ENCODE measurements at regions not wholly inside any gene's neighbourhood (a gene's known extent, or its start where the extent isn't known, plus 50 kb on each side); places are given as distances from the start of the nearest gene placed in this dataset.

DNA sequence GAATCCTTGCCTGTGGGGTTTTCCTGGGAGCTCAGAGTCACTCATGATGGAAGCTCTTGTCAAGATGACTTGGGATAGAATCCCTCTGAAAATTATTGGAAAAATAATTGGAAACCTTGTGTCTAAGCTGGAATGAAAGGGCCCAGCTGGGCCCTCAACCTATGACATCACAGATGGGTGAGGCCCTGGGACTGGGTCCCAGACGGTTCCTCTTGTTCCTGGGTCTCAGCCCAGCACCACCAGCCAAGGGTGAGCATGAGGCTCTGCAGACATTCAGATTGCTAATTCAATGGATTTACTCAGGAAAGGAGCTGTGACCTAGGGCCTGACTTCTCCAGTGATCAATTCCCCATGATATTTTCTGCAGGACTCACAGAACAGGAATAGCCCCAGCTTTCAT is 188.3 kb upstream of the MYT1L start:
- H2AK5ac ChIP-seq (ENCODE audit: low read depth, low read length): no peak overlapping the region
- no peaks in the 10 kb centered on the region for H3K9me3 ChIP-seq (ENCODE audit: insufficient read depth in 2 of 2, low read depth in 1 of 2, low read length in 1 of 2)
- no peaks in the 10 kb centered on the region for H3K79me2 ChIP-seq (ENCODE audit: control insufficient read depth in 1 of 2, insufficient read depth in 2 of 2, low read length in 2 of 2)
- H3K4me3 ChIP-seq (ENCODE audit: extremely low read depth in 1 of 4, insufficient read depth in 2 of 4, low read depth in 3 of 4, low read length in 4 of 4): no peak overlapping the region
- no peak overlapping the region for H2BK12ac ChIP-seq (ENCODE audit: low read depth, low read length)
- H3K27ac ChIP-seq (ENCODE audit: low read depth, low read length): no peak overlapping the region
- no peak overlapping the region for H2BK5ac ChIP-seq (ENCODE audit: low read depth, low read length)
- 85% methylated on average over 1 of the region's 1 CpG; no CpG with 5 or more reads in 1 of the 2 experiments for WGBS, 2 experiments (ENCODE audit: extremely low coverage in 1 of 2, insufficient coverage in 1 of 2, insufficient read length in 1 of 2, insufficient replicate concordance in 2 of 2, low coverage in 1 of 2, low lambda C conversion rate in 2 of 2, missing lambda C conversion rate in 1 of 2)
- no peak overlapping the region for H2AFZ ChIP-seq (ENCODE audit: low read length)
- H3K4ac ChIP-seq (replicated peaks; ENCODE audit: insufficient read length, low read depth, low read length): no peak overlapping the region
- POLR2A ChIA-PET (ENCODE audit: partially characterized antibody): no interaction called here
- no peaks in the 10 kb centered on the region for H3K36me3 ChIP-seq (ENCODE audit: control insufficient read depth in 2 of 4, insufficient read depth in 4 of 4, low read length in 3 of 4)
- H4K8ac ChIP-seq (ENCODE audit: extremely low read depth, insufficient read depth, low read length): no peak overlapping the region
- H3K18ac ChIP-seq (ENCODE audit: extremely low read depth, low read length): no peak overlapping the region
- H4K5ac ChIP-seq (ENCODE audit: insufficient read length, low read depth, low read length): no peak overlapping the region
- no peaks in the 10 kb centered on the region for H3K27me3 ChIP-seq (replicated peaks in 1 of 4; ENCODE audit: control insufficient read depth in 3 of 4, extremely low read depth in 1 of 4, insufficient read depth in 3 of 4, low read length in 3 of 4)
- no peak overlapping the region for H3K9ac ChIP-seq (replicated peaks in 1 of 4; ENCODE audit: extremely low read depth in 1 of 4, low read depth in 3 of 4, low read length in 3 of 4)
- no peak overlapping the region for H2BK120ac ChIP-seq (replicated peaks; ENCODE audit: low read depth, low read length)
- no peak overlapping the region for H3K56ac ChIP-seq (replicated peaks; ENCODE audit: insufficient read length, low read depth, low read length)
- CTCF ChIA-PET (ENCODE audit: partially characterized antibody): interaction anchor here (1.1 kb wide), 1 partner anchor 399 kb away, joined by 3 read pairs; no protein-coding TSS in a partner anchor
- no peak overlapping the region for H3K4me2 ChIP-seq (ENCODE audit: insufficient read depth in 1 of 2, low read depth in 2 of 2, low read length in 2 of 2)
- no peak overlapping the region for H4K91ac ChIP-seq (replicated peaks; ENCODE audit: insufficient read length, low read length)
- H2BK20ac ChIP-seq (ENCODE audit: low read length): no peak overlapping the region
- H3K79me1 ChIP-seq (ENCODE audit: low read depth, low read length): no peaks in the 10 kb centered on the region
- DNase-seq (ENCODE audit: low read depth in 1 of 2, low spot score in 2 of 2) (no peak), FAIRE-seq (no peak)
- H3K4me1 ChIP-seq (replicated peaks in 1 of 4; ENCODE audit: control insufficient read depth in 3 of 4, insufficient read depth in 4 of 4, low read length in 3 of 4): no peaks in the 10 kb centered on the region; a peak in 1 of 7 replicates
- H3K23me2 ChIP-seq (ENCODE audit: low read depth, low read length): peaks cover 8% of the 10 kb centered on the region; the same call in 1 of the 2 replicates
- H3K14ac ChIP-seq (ENCODE audit: insufficient read length): no peak overlapping the region
- no peak overlapping the region for H3K23ac ChIP-seq (ENCODE audit: insufficient read length)
- no peak overlapping the region for H2BK15ac ChIP-seq (ENCODE audit: low read length)
- no peaks in the 10 kb centered on the region for H4K20me1 ChIP-seq (replicated peaks in 1 of 2; ENCODE audit: control insufficient read depth in 1 of 2, insufficient read depth in 2 of 2, low read length in 2 of 2)
- no peak for TF ChIP-seq CTBP2 (IDR thresholded peaks at IDR 0.05; ENCODE audit: borderline replicate concordance, insufficient read depth, insufficient read length, low read length)
- no peak for TF ChIP-seq POLR2A (IDR thresholded peaks at IDR 0.05; ENCODE audit: control extremely low read depth in 1 of 2, low read depth in 2 of 2, low read length in 2 of 2)
- no peak for TF ChIP-seq KDM5A (IDR thresholded peaks at IDR 0.05; ENCODE audit: low read length)
- TF ChIP-seq TCF12 (IDR thresholded peaks at IDR 0.05; ENCODE audit: low read depth, low read length): no peak
- no peak for TF ChIP-seq CEBPB (IDR thresholded peaks at IDR 0.05; ENCODE audit: low read depth, low read length)
- TF ChIP-seq TEAD4 (IDR thresholded peaks at IDR 0.05; ENCODE audit: low read depth, low read length): no peak
- TF ChIP-seq, protein P1, sequence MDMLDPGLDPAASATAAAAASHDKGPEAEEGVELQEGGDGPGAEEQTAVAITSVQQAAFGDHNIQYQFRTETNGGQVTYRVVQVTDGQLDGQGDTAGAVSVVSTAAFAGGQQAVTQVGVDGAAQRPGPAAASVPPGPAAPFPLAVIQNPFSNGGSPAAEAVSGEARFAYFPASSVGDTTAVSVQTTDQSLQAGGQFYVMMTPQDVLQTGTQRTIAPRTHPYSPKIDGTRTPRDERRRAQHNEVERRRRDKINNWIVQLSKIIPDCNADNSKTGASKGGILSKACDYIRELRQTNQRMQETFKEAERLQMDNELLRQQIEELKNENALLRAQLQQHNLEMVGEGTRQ (IDR thresholded peaks at IDR 0.05; ENCODE audit: low read length): no peak
- no peak for TF ChIP-seq PHF8 (conservative IDR thresholded peaks at IDR 0.05; ENCODE audit: low read depth, low read length)
- no peak for TF ChIP-seq RAD21 (IDR thresholded peaks at IDR 0.05 in 1 of 2, conservative IDR thresholded peaks at IDR 0.05 in 1 of 2; ENCODE audit: low read depth in 2 of 2, low read length in 2 of 2)
- no peak for TF ChIP-seq FOSL1 (IDR thresholded peaks at IDR 0.05; ENCODE audit: insufficient read depth, low read depth, low read length)
- no peak for TF ChIP-seq GTF2F1 (IDR thresholded peaks at IDR 0.05; ENCODE audit: borderline replicate concordance, low read depth, low read length)
- TF ChIP-seq RNF2 (IDR thresholded peaks at IDR 0.05; ENCODE audit: borderline replicate concordance, low read depth, low read length, missing control alignments, poor library complexity, severe bottlenecking): no peak

All from H1 (cell line).